ENCODE measurements at regions not wholly inside any gene's neighbourhood (a gene's known extent, or its start where the extent isn't known, plus 50 kb on each side); places are given as distances from the start of the nearest gene placed in this dataset.

- TF ChIP-seq FOXM1 (IDR thresholded peaks at IDR 0.05; ENCODE audit: low read depth) (peak; percentile 50; the same call in 1 of the 2 replicates), FOXM1 (CRISPR knock-in tag; IDR thresholded peaks at IDR 0.05; ENCODE audit: low read depth) (no peak), ATF1 (CRISPR knock-in tag; IDR thresholded peaks at IDR 0.05) (no peak), ATF1 (tag; IDR thresholded peaks at IDR 0.05) (peak; percentile 53; the same call in 1 of the 2 replicates), NRF1 (conservative IDR thresholded peaks at IDR 0.05 in 1 of 2, IDR thresholded peaks at IDR 0.05 in 1 of 2) (no peak), ARID1B (IDR thresholded peaks at IDR 0.05) (peak; percentile 87), NFIX (CRISPR knock-in tag; IDR thresholded peaks at IDR 0.05; ENCODE audit: low read depth) (peak; percentile 60)
Observed at GRCh38 chr6:119482850-119483285, 133.3 kb upstream of the MAN1A1 start (continued).

GRCh38 chr6:119481976-119482375, 132.4 kb upstream of the MAN1A1 start:
- no peaks in the 10 kb centered on the region for H3K9me1 ChIP-seq (ENCODE audit: control insufficient read depth, insufficient read depth, low read length)
- H4K20me1 ChIP-seq (replicated peaks; ENCODE audit: control insufficient read depth, insufficient read depth, low read length), result no peaks in the 10 kb centered on the region
- BruUV-seq (replicated peaks), result no TSS peak
- H2AFZ ChIP-seq (ENCODE audit: low read depth, low read length), result no peak overlapping the region
- H3K4me1 ChIP-seq (replicated peaks in 1 of 2; ENCODE audit: control insufficient read depth in 2 of 2, insufficient read depth in 2 of 2, low read length in 2 of 2), result peaks cover 6 to 25% of the 10 kb centered on the region in 2 experiments; a peak in 3 of 5 replicates
- WGBS (ENCODE audit: insufficient coverage, low coverage, missing lambda C conversion rate), result 81% methylated on average over 1 of the region's 1 CpG
- TF ChIP-seq MXI1 (IDR thresholded peaks at IDR 0.05; ENCODE audit: low read depth, low read length), result no peak
- no peak for TF ChIP-seq ZNF436 (CRISPR knock-in tag; IDR thresholded peaks at IDR 0.05)
- no peak for TF ChIP-seq ZNF644 (tag; IDR thresholded peaks at IDR 0.05; ENCODE audit: low read depth)
- no peak for TF ChIP-seq MED1 (CRISPR knock-in tag; IDR thresholded peaks at IDR 0.05; ENCODE audit: borderline replicate concordance)
- TF ChIP-seq YBX1 (IDR thresholded peaks at IDR 0.05), result no peak
- no peak overlapping the region for H3K4me2 ChIP-seq (ENCODE audit: insufficient read depth, low read length)
- no peaks in the 10 kb centered on the region for H3K79me2 ChIP-seq (ENCODE audit: control insufficient read depth, insufficient read depth, low read length)
- ATAC-seq (no peak), FAIRE-seq (no peak), DNase-seq (ENCODE audit: extremely low read depth in 1 of 4, low spot score in 3 of 4) (no peak)
- no peaks in the 10 kb centered on the region for H3K36me3 ChIP-seq (ENCODE audit: control insufficient read depth, insufficient read depth, low read length)
- no peaks in the 10 kb centered on the region for H3K9me3 ChIP-seq (replicated peaks; ENCODE audit: control insufficient read depth, insufficient read depth, low read depth, low read length)
- no peak overlapping the region for H3K27ac ChIP-seq (ENCODE audit: extremely low read depth, low read depth, low read length)
- in situ Hi-C loops (cut with MboI) (no loop called here), intact Hi-C loops (cut with micrococcal nuclease) (loop anchor here (5.0 kb wide), 1 partner anchor 60 kb away; no protein-coding TSS in a partner anchor)
- no peak overlapping the region for H3K9ac ChIP-seq (ENCODE audit: insufficient read depth in 1 of 2, low read depth in 2 of 2, low read length in 2 of 2)
- ChIA-PET CTCF (ENCODE audit: low intra/inter-chr PET ratio) (no interaction called here), POLR2A (no interaction called here)
- no peak overlapping the region for H3K4me3 ChIP-seq
- H3K27me3 ChIP-seq (ENCODE audit: control insufficient read depth in 2 of 2, insufficient read depth in 2 of 2, low read length in 2 of 2), result no peaks in the 10 kb centered on the region
